Transverse colon (tissue), 4 donors: ENCODE measurements at regions not wholly inside any gene's neighbourhood (a gene's known extent, or its start where the extent isn't known, plus 50 kb on each side); places are given as distances from the start of the nearest gene placed in this dataset.

ENCODE experiments used
- DNase-seq: peaks from one replicate; pipeline ENCODE4 v3.0.0-alpha.2; 2019
- H3K27ac ChIP-seq, 4 donors: fragments of 200-600 bp; sonication (generic); 2 replicates each; pipeline ENCODE4 v1.5.1; 2016 to 2018; ENCODE audit warnings: inconsistent platforms in 4 of 4
- H3K27me3 ChIP-seq: fragments of 200-600 bp; sonication (generic); 2 replicates; pipeline ENCODE4 v1.5.1; 2017; ENCODE audit warnings: inconsistent platforms
- H3K36me3 ChIP-seq, 4 donors: fragments of 200-600 bp; sonication (generic); 2 replicates each; pipeline ENCODE4 v1.5.1; 2017 to 2019; ENCODE audit warnings: inconsistent platforms in 4 of 4
- H3K4me1 ChIP-seq, 4 donors: fragments of 200-600 bp; sonication (generic); 2 replicates each; pipeline ENCODE4 v1.5.1; 2017 to 2020; ENCODE audit warnings: inconsistent platforms in 4 of 4
- H3K4me3 ChIP-seq, 4 donors: fragments of 200-600 bp; sonication (generic); 1 replicate in 1 of 4; 2 replicates in 3 of 4; pipeline versions ENCODE4 v1.5.1 to v1.6.1; 2017 to 2019; ENCODE audit warnings: inconsistent platforms in 4 of 4
- H3K9me3 ChIP-seq, 2 donors: fragments of 200-600 bp; sonication (generic); 2 replicates each; pipeline ENCODE4 v1.5.1; 2017 to 2019; ENCODE audit warnings: inconsistent platforms in 2 of 2
- EP300 ChIP-seq: sonication (generic); formaldehyde crosslinking; IDR thresholded peaks from one replicate; pipeline ENCODE4 v1.6.1; 2017; ENCODE audit warnings: antibody characterized with exemption, low read depth
- POLR2A ChIP-seq: fragments of 450-650 bp; IDR thresholded peaks from one replicate; pipeline ENCODE4 v1.6.1; 2016; ENCODE audit warnings: antibody characterized with exemption, mild to moderate bottlenecking, moderate library complexity
- POLR2AphosphoS5 ChIP-seq, 3 donors: sonication (generic); formaldehyde crosslinking; IDR thresholded peaks; one replicate each; pipeline ENCODE4 v1.6.1; 2016; ENCODE audit warnings: antibody characterized with exemption in 3 of 3
- WGBS, 2 donors: methylation state at CpG; one replicate each; pipeline ENCODE4 v1.1.5; 2018; ENCODE audit warnings: low coverage in 1 of 2; 5-methylcytosine and 5-hydroxymethylcytosine counted together
- in situ Hi-C, 4 donors: fragments of 200-750 bp; cut with MboI; loops; one replicate each; pipeline versions ENCODE4 v1.15.0 to v1.15.1; 2017; ENCODE audit warnings: low sequenced_read_pairs in 3 of 4, low pct_ligation_motif_present in 1 of 4, low pct_unique_long_range_greater_than_20kb in 1 of 4
- intact Hi-C: fragments of 100-400 bp; cut with DNase I; formaldehyde crosslinking; loops from one replicate; pipeline ENCODE4 v1.15.1; 2023; ENCODE audit warnings: low total_unique reads
- TF ChIP-seq, protein P1 (sequence below), 5 experiments: fragments of 200-600 bp in 3 of 5; fragments of 450-650 bp in 2 of 5; sonication (generic) in 3 of 5; IDR thresholded peaks; 1 replicate in 2 of 5; 2 replicates in 3 of 5; pipeline ENCODE4 v1.5.1; 2016 to 2017; ENCODE audit warnings: antibody characterized with exemption in 5 of 5, inconsistent platforms in 3 of 5, mild to moderate bottlenecking in 2 of 5, moderate library complexity in 1 of 5

GRCh38 chr13:97526556-97526955 is 92.6 kb downstream of the RAP2A start:
- TF ChIP-seq, protein P1, sequence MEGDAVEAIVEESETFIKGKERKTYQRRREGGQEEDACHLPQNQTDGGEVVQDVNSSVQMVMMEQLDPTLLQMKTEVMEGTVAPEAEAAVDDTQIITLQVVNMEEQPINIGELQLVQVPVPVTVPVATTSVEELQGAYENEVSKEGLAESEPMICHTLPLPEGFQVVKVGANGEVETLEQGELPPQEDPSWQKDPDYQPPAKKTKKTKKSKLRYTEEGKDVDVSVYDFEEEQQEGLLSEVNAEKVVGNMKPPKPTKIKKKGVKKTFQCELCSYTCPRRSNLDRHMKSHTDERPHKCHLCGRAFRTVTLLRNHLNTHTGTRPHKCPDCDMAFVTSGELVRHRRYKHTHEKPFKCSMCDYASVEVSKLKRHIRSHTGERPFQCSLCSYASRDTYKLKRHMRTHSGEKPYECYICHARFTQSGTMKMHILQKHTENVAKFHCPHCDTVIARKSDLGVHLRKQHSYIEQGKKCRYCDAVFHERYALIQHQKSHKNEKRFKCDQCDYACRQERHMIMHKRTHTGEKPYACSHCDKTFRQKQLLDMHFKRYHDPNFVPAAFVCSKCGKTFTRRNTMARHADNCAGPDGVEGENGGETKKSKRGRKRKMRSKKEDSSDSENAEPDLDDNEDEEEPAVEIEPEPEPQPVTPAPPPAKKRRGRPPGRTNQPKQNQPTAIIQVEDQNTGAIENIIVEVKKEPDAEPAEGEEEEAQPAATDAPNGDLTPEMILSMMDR (IDR thresholded peaks at IDR 0.05), result no peak
- no peak for TF ChIP-seq POLR2A
- TF ChIP-seq EP300, result no peak
- TF ChIP-seq POLR2AphosphoS5 (IDR thresholded peaks at IDR 0.05), result no peak
- Histone ChIP-seq H3K27me3 (no peaks in the 10 kb centered on the region), H3K4me3 (no peak overlapping the region), H3K9me3 (no peaks in the 10 kb centered on the region), H3K27ac (no peak overlapping the region), H3K36me3 (no peaks in the 10 kb centered on the region), H3K4me1 (no peaks in the 10 kb centered on the region)
- in situ Hi-C loops, result no loop called here
- intact Hi-C loops, result no loop called here
- no peak for DNase-seq
- 86 to 100% methylated on average over 1 to 2 of the region's 2 CpGs for WGBS, 2 donors

- Histone ChIP-seq H3K4me3 (no peak overlapping the region), H3K4me1 (no peaks in the 10 kb centered on the region), H3K36me3 (no peaks in the 10 kb centered on the region), H3K27me3 (no peaks in the 10 kb centered on the region), H3K9me3 (no peaks in the 10 kb centered on the region), H3K27ac (no peak overlapping the region)
- intact Hi-C loops (no loop called here), in situ Hi-C loops (no loop called here)
- TF ChIP-seq POLR2AphosphoS5 (IDR thresholded peaks at IDR 0.05), result no peak
- DNase-seq, result no peak
- 77 to 89% methylated on average over 1 of the region's 1 CpG for WGBS, 2 donors
Observed at GRCh38 chr13:97528518-97528917, 94.5 kb downstream of the RAP2A start.

GRCh38 chr13:97534540-97534939 is 100.6 kb downstream of the RAP2A start:
- TF ChIP-seq EP300 (no peak), POLR2A (no peak), POLR2AphosphoS5 (IDR thresholded peaks at IDR 0.05) (no peak)
- TF ChIP-seq, protein P1 (IDR thresholded peaks at IDR 0.05), result no peak
- Histone ChIP-seq H3K4me3 (no peak overlapping the region), H3K27me3 (no peaks in the 10 kb centered on the region), H3K27ac (no peak overlapping the region), H3K36me3 (no peaks in the 10 kb centered on the region), H3K9me3 (no peaks in the 10 kb centered on the region), H3K4me1 (no peaks in the 10 kb centered on the region)
- intact Hi-C loops (no loop called here), in situ Hi-C loops (no loop called here)
- no peak for DNase-seq

GRCh38 chr13:97535614-97536013 is 101.6 kb downstream of the RAP2A start:
- TF ChIP-seq, protein P1 (IDR thresholded peaks at IDR 0.05), result no peak
- no peak for TF ChIP-seq POLR2A
- intact Hi-C loops (loop anchor here (5.0 kb wide), 1 partner anchor 887 kb away; no protein-coding TSS in a partner anchor), in situ Hi-C loops (no loop called here)
- DNase-seq, result no peak
- 46 to 50% methylated on average over 1 of the region's 1 CpG for WGBS, 2 donors
- Histone ChIP-seq H3K27me3 (no peaks in the 10 kb centered on the region), H3K4me3 (no peak overlapping the region), H3K9me3 (no peaks in the 10 kb centered on the region), H3K36me3 (no peaks in the 10 kb centered on the region), H3K4me1 (no peaks in the 10 kb centered on the region), H3K27ac (no peak overlapping the region)

DNA sequence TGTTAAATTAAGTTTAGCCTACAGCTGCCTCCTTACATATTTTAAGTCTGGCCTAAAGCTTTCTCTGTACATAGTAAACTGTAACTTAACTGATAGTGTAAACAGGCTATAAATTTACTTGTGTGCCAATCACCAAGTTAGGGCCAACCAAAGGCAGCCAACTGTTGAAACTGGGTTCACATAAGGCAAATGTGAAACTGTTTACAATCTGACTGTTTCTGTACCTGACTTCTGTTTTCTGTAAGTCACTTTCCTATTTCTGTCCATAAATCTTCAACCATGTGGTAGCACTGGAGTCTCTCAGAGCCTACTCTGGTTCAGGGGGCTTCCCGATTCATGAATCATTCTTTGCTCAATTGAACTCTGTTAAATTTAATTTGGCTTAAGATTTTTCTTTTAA is 103.1 kb downstream of the RAP2A start:
- Histone ChIP-seq H3K4me1 (no peaks in the 10 kb centered on the region), H3K27me3 (no peaks in the 10 kb centered on the region), H3K4me3 (no peak overlapping the region), H3K36me3 (no peaks in the 10 kb centered on the region), H3K27ac (no peak overlapping the region), H3K9me3 (no peaks in the 10 kb centered on the region)
- no peak for DNase-seq
- in situ Hi-C loops (no loop called here), intact Hi-C loops (loop anchor here (5.0 kb wide), 1 partner anchor 885 kb away; no protein-coding TSS in a partner anchor)
- 67 to 78% methylated on average over 1 of the region's 1 CpG for WGBS, 2 donors
- TF ChIP-seq EP300 (no peak), POLR2AphosphoS5 (IDR thresholded peaks at IDR 0.05) (no peak), POLR2A (no peak)
- TF ChIP-seq, protein P1 (IDR thresholded peaks at IDR 0.05), result no peak
